ENCODE measurements at regions not wholly inside any gene's neighbourhood (a gene's known extent, or its start where the extent isn't known, plus 50 kb on each side); places are given as distances from the start of the nearest gene placed in this dataset.

- ChIA-PET CTCF (interaction anchor here (0.8 to 2.2 kb wide), 6 partner anchors 10 to 168 kb away, joined by 4 to 15 read pairs (median 5); no protein-coding TSS in a partner anchor), POLR2A (no interaction called here)
- Histone ChIP-seq H3K27ac (ENCODE audit: insufficient read depth in 1 of 2, low read depth in 1 of 2, low read length in 2 of 2, poor library complexity in 1 of 2, severe bottlenecking in 2 of 2) (peak overlapping the region in 1 of 2 experiments; percentile 35), H3K4me3 (ENCODE audit: control insufficient read depth in 1 of 7, extremely low read depth in 1 of 7, insufficient read depth in 4 of 7, low read depth in 2 of 7, low read length in 6 of 7) (peak overlapping the region in 2 of 7 experiments; percentile 28 to 51), H3K4me1 (ENCODE audit: control extremely low read depth in 1 of 4, control insufficient read depth in 4 of 4, insufficient read depth in 4 of 4, low read length in 3 of 4) (peaks cover 14 to 50% (median 25%) of the 10 kb centered on the region in 4 experiments), H3K27me3 (replicated peaks in 2 of 5; ENCODE audit: control insufficient read depth in 4 of 5, insufficient read depth in 5 of 5, low read length in 4 of 5) (no peaks in the 10 kb centered on the region), H3K9me3 (ENCODE audit: control extremely low read depth in 1 of 5, control insufficient read depth in 4 of 5, insufficient read depth in 2 of 5, low read depth in 1 of 5, low read length in 4 of 5) (peaks cover 0 to 2% (median 0%) of the 10 kb centered on the region in 5 experiments), H3K36me3 (ENCODE audit: control insufficient read depth in 4 of 4, insufficient read depth in 4 of 4, low read length in 3 of 4) (no peaks in the 10 kb centered on the region)
- WGBS (ENCODE audit: insufficient coverage), result 35% methylated on average over 11 of the region's 13 CpGs
- peak; percentile 90 to 95 (median 92) for DNase-seq
Observed at GRCh38 chr18:70659036-70659925, 370.4 kb downstream of the SOCS6 start.

- POLR2A ChIA-PET, result no interaction called here
- H3K27me3 ChIP-seq (replicated peaks in 2 of 5; ENCODE audit: control insufficient read depth in 4 of 5, insufficient read depth in 5 of 5, low read length in 4 of 5), result no peaks in the 10 kb centered on the region
- no peaks in the 10 kb centered on the region for H3K36me3 ChIP-seq (ENCODE audit: control insufficient read depth in 4 of 4, insufficient read depth in 4 of 4, low read length in 3 of 4)
- H3K9me3 ChIP-seq (ENCODE audit: control extremely low read depth in 1 of 5, control insufficient read depth in 4 of 5, insufficient read depth in 2 of 5, low read depth in 1 of 5, low read length in 4 of 5), result peaks cover 0 to 2% (median 0%) of the 10 kb centered on the region in 5 experiments
- H3K27ac ChIP-seq (ENCODE audit: insufficient read depth in 1 of 2, low read depth in 1 of 2, low read length in 2 of 2, poor library complexity in 1 of 2, severe bottlenecking in 2 of 2), result no peak overlapping the region
- peaks cover 4 to 36% (median 11%) of the 10 kb centered on the region in 4 experiments for H3K4me1 ChIP-seq (ENCODE audit: control extremely low read depth in 1 of 4, control insufficient read depth in 4 of 4, insufficient read depth in 4 of 4, low read length in 3 of 4)
- H3K4me3 ChIP-seq (ENCODE audit: control insufficient read depth in 1 of 7, extremely low read depth in 1 of 7, insufficient read depth in 4 of 7, low read depth in 2 of 7, low read length in 6 of 7), result no peak overlapping the region
- DNase-seq, result peak; percentile 58 to 82 (median 58)
- CTCF ChIA-PET, result interaction anchor here (1.6 kb wide), 1 partner anchor 162 kb away, joined by 4 read pairs; no protein-coding TSS in a partner anchor
Observed at GRCh38 chr18:70653671-70654070, 364.8 kb downstream of the SOCS6 start.

- Histone ChIP-seq H3K36me3 (ENCODE audit: control insufficient read depth in 4 of 4, insufficient read depth in 4 of 4, low read length in 3 of 4) (no peaks in the 10 kb centered on the region), H3K4me1 (ENCODE audit: control extremely low read depth in 1 of 4, control insufficient read depth in 4 of 4, insufficient read depth in 4 of 4, low read length in 3 of 4) (peaks cover 0 to 20% (median 4%) of the 10 kb centered on the region in 4 experiments), H3K27me3 (replicated peaks in 2 of 5; ENCODE audit: control insufficient read depth in 4 of 5, insufficient read depth in 5 of 5, low read length in 4 of 5) (no peaks in the 10 kb centered on the region), H3K4me3 (ENCODE audit: control insufficient read depth in 1 of 7, extremely low read depth in 1 of 7, insufficient read depth in 4 of 7, low read depth in 2 of 7, low read length in 6 of 7) (no peak overlapping the region), H3K9me3 (ENCODE audit: control extremely low read depth in 1 of 5, control insufficient read depth in 4 of 5, insufficient read depth in 2 of 5, low read depth in 1 of 5, low read length in 4 of 5) (no peaks in the 10 kb centered on the region), H3K27ac (ENCODE audit: insufficient read depth in 1 of 2, low read depth in 1 of 2, low read length in 2 of 2, poor library complexity in 1 of 2, severe bottlenecking in 2 of 2) (no peak overlapping the region)
- CTCF ChIA-PET, result no interaction called here
- 50% methylated on average over 2 of the region's 2 CpGs for WGBS (ENCODE audit: insufficient coverage)
- DNase-seq, result no peak
- POLR2A ChIA-PET, result no interaction called here
Observed at GRCh38 chr18:70650878-70651277, 362.0 kb downstream of the SOCS6 start.

- 100% methylated on average over 7 of the region's 7 CpGs for WGBS (ENCODE audit: insufficient coverage)
- no peak for DNase-seq
- ChIA-PET POLR2A (no interaction called here), CTCF (no interaction called here)
- Histone ChIP-seq H3K4me3 (ENCODE audit: control insufficient read depth in 1 of 7, extremely low read depth in 1 of 7, insufficient read depth in 4 of 7, low read depth in 2 of 7, low read length in 6 of 7) (no peak overlapping the region), H3K9me3 (ENCODE audit: control extremely low read depth in 1 of 5, control insufficient read depth in 4 of 5, insufficient read depth in 2 of 5, low read depth in 1 of 5, low read length in 4 of 5) (no peaks in the 10 kb centered on the region), H3K4me1 (ENCODE audit: control extremely low read depth in 1 of 4, control insufficient read depth in 4 of 4, insufficient read depth in 4 of 4, low read length in 3 of 4) (peaks cover 0 to 20% (median 4%) of the 10 kb centered on the region in 4 experiments), H3K27ac (ENCODE audit: insufficient read depth in 1 of 2, low read depth in 1 of 2, low read length in 2 of 2, poor library complexity in 1 of 2, severe bottlenecking in 2 of 2) (no peak overlapping the region), H3K36me3 (ENCODE audit: control insufficient read depth in 4 of 4, insufficient read depth in 4 of 4, low read length in 3 of 4) (no peaks in the 10 kb centered on the region), H3K27me3 (replicated peaks in 2 of 5; ENCODE audit: control insufficient read depth in 4 of 5, insufficient read depth in 5 of 5, low read length in 4 of 5) (no peaks in the 10 kb centered on the region)
Observed at GRCh38 chr18:70649683-70650082, 360.8 kb downstream of the SOCS6 start.

DNA sequence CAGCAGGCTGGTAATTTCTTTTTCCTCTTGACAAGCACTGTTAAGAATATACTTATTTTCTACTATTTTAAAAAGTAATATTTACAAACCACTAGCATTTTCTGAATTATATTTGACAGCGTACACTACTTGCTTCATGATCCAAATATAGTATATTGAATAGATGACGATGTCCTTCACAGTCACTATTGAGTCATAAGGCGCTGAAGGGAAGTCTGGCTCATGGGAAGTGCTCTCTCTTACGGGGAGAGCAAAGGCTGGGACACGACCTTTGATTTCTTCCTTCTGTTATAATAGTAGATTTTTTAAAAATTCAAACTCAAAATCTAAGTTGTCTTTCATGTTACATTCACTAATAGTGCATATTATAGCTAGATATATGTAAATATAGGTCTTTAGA lies 357.1 kb downstream of the SOCS6 start:
- Histone ChIP-seq H3K27me3 (replicated peaks in 2 of 5; ENCODE audit: control insufficient read depth in 4 of 5, insufficient read depth in 5 of 5, low read length in 4 of 5) (no peaks in the 10 kb centered on the region), H3K9me3 (ENCODE audit: control extremely low read depth in 1 of 5, control insufficient read depth in 4 of 5, insufficient read depth in 2 of 5, low read depth in 1 of 5, low read length in 4 of 5) (no peaks in the 10 kb centered on the region), H3K4me1 (ENCODE audit: control extremely low read depth in 1 of 4, control insufficient read depth in 4 of 4, insufficient read depth in 4 of 4, low read length in 3 of 4) (peaks cover 0 to 4% (median 0%) of the 10 kb centered on the region in 4 experiments), H3K4me3 (ENCODE audit: control insufficient read depth in 1 of 7, extremely low read depth in 1 of 7, insufficient read depth in 4 of 7, low read depth in 2 of 7, low read length in 6 of 7) (no peak overlapping the region), H3K27ac (ENCODE audit: insufficient read depth in 1 of 2, low read depth in 1 of 2, low read length in 2 of 2, poor library complexity in 1 of 2, severe bottlenecking in 2 of 2) (no peak overlapping the region), H3K36me3 (ENCODE audit: control insufficient read depth in 4 of 4, insufficient read depth in 4 of 4, low read length in 3 of 4) (no peaks in the 10 kb centered on the region)
- DNase-seq, result no peak
- ChIA-PET POLR2A (no interaction called here), CTCF (interaction anchor here (1.4 to 2.5 kb wide), 2 partner anchors 9 to 13 kb away, joined by 3 to 10 read pairs; no protein-coding TSS in a partner anchor)
- WGBS (ENCODE audit: insufficient coverage), result no CpG with 5 or more reads among the region's 5 CpGs

GRCh38 chr18:70643812-70644211 lies 355.0 kb downstream of the SOCS6 start:
- no peak overlapping the region for H3K4me3 ChIP-seq (ENCODE audit: control insufficient read depth in 1 of 7, extremely low read depth in 1 of 7, insufficient read depth in 4 of 7, low read depth in 2 of 7, low read length in 6 of 7)
- CTCF ChIA-PET, result no interaction called here
- peaks cover 0 to 3% (median 0%) of the 10 kb centered on the region in 5 experiments for H3K9me3 ChIP-seq (ENCODE audit: control extremely low read depth in 1 of 5, control insufficient read depth in 4 of 5, insufficient read depth in 2 of 5, low read depth in 1 of 5, low read length in 4 of 5)
- no CpG with 5 or more reads among the region's 1 CpG for WGBS (ENCODE audit: insufficient coverage)
- no peak for DNase-seq
- H3K27me3 ChIP-seq (replicated peaks in 2 of 5; ENCODE audit: control insufficient read depth in 4 of 5, insufficient read depth in 5 of 5, low read length in 4 of 5), result no peaks in the 10 kb centered on the region
- POLR2A ChIA-PET, result no interaction called here
- H3K4me1 ChIP-seq (ENCODE audit: control extremely low read depth in 1 of 4, control insufficient read depth in 4 of 4, insufficient read depth in 4 of 4, low read length in 3 of 4), result no peaks in the 10 kb centered on the region
- H3K27ac ChIP-seq (ENCODE audit: insufficient read depth in 1 of 2, low read depth in 1 of 2, low read length in 2 of 2, poor library complexity in 1 of 2, severe bottlenecking in 2 of 2), result no peak overlapping the region
- H3K36me3 ChIP-seq (ENCODE audit: control insufficient read depth in 4 of 4, insufficient read depth in 4 of 4, low read length in 3 of 4), result no peaks in the 10 kb centered on the region

GRCh38 chr18:70641156-70641775 lies 352.4 kb downstream of the SOCS6 start:
- POLR2A ChIA-PET, result no interaction called here
- no peak for DNase-seq
- Histone ChIP-seq H3K27ac (ENCODE audit: insufficient read depth in 1 of 2, low read depth in 1 of 2, low read length in 2 of 2, poor library complexity in 1 of 2, severe bottlenecking in 2 of 2) (no peak overlapping the region), H3K36me3 (ENCODE audit: control insufficient read depth in 4 of 4, insufficient read depth in 4 of 4, low read length in 3 of 4) (no peaks in the 10 kb centered on the region), H3K4me1 (ENCODE audit: control extremely low read depth in 1 of 4, control insufficient read depth in 4 of 4, insufficient read depth in 4 of 4, low read length in 3 of 4) (no peaks in the 10 kb centered on the region), H3K27me3 (replicated peaks in 2 of 5; ENCODE audit: control insufficient read depth in 4 of 5, insufficient read depth in 5 of 5, low read length in 4 of 5) (no peaks in the 10 kb centered on the region), H3K4me3 (ENCODE audit: control insufficient read depth in 1 of 7, extremely low read depth in 1 of 7, insufficient read depth in 4 of 7, low read depth in 2 of 7, low read length in 6 of 7) (no peak overlapping the region), H3K9me3 (ENCODE audit: control extremely low read depth in 1 of 5, control insufficient read depth in 4 of 5, insufficient read depth in 2 of 5, low read depth in 1 of 5, low read length in 4 of 5) (peaks cover 0 to 3% (median 0%) of the 10 kb centered on the region in 5 experiments)
- 97% methylated on average over 4 of the region's 6 CpGs for WGBS (ENCODE audit: insufficient coverage)
- CTCF ChIA-PET, result no interaction called here
